ENCODE measurements at regions not wholly inside any gene's neighbourhood (a gene's known extent, or its start where the extent isn't known, plus 50 kb on each side); places are given as distances from the start of the nearest gene placed in this dataset.

- Histone ChIP-seq H3K4ac (ENCODE audit: low read depth, low read length) (no peak overlapping the region), H3T11ph (ENCODE audit: low read length) (no peak overlapping the region), H3K9ac (ENCODE audit: extremely low read depth, insufficient read length, low read length) (no peak overlapping the region), H3K79me1 (ENCODE audit: insufficient read depth, low read depth, low read length, poor library complexity, severe bottlenecking) (no peaks in the 10 kb centered on the region), H3K56ac (ENCODE audit: insufficient read length, low read depth, low read length) (no peak overlapping the region), H2BK12ac (ENCODE audit: insufficient read length, low read depth, low read length) (no peak overlapping the region), H4K5ac (ENCODE audit: insufficient read length, low read depth, low read length) (no peak overlapping the region), H3K27me3 (ENCODE audit: insufficient read depth, low read length) (no peaks in the 10 kb centered on the region), H3K79me2 (ENCODE audit: insufficient read depth, low read length) (no peaks in the 10 kb centered on the region), H3K18ac (ENCODE audit: insufficient read length, low read depth, low read length) (no peak overlapping the region), H3K23ac (ENCODE audit: insufficient read length, low read depth, low read length) (no peak overlapping the region), H3K23me2 (ENCODE audit: insufficient read length, low read depth, low read length, poor library complexity, severe bottlenecking) (no peaks in the 10 kb centered on the region), H4K91ac (ENCODE audit: insufficient read length, low read depth, low read length) (no peak overlapping the region), H2BK120ac (ENCODE audit: low read depth, low read length, poor library complexity, severe bottlenecking) (no peak overlapping the region), H2BK20ac (ENCODE audit: low read depth, low read length, poor library complexity, severe bottlenecking) (no peak overlapping the region), H2AK5ac (ENCODE audit: insufficient read length, low read length) (no peak overlapping the region), H2AFZ (ENCODE audit: low read length) (no peak overlapping the region), H4K20me1 (ENCODE audit: control insufficient read depth, insufficient read depth, insufficient read length) (no peaks in the 10 kb centered on the region), H3K14ac (ENCODE audit: insufficient read depth, low read length) (no peak overlapping the region), H3K9me3 (ENCODE audit: control insufficient read depth, low read depth, low read length) (no peaks in the 10 kb centered on the region), H2BK5ac (ENCODE audit: insufficient read length, low read length) (no peak overlapping the region), H2BK15ac (ENCODE audit: low read depth, low read length) (no peak overlapping the region), H4K8ac (replicated peaks; ENCODE audit: insufficient read length, low read depth, low read length) (no peak overlapping the region), H3K4me2 (ENCODE audit: insufficient read depth, insufficient read length, low read length) (no peak overlapping the region), H3K27ac (ENCODE audit: insufficient read length, low read depth, low read length) (no peak overlapping the region), H3K4me1 (ENCODE audit: insufficient read depth, low read length) (no peaks in the 10 kb centered on the region; the same call in 1 of the 2 replicates)
- WGBS (ENCODE audit: extremely low coverage, insufficient read length, low lambda C conversion rate) = no CpG with 5 or more reads among the region's 4 CpGs
- TF ChIP-seq, protein P1, sequence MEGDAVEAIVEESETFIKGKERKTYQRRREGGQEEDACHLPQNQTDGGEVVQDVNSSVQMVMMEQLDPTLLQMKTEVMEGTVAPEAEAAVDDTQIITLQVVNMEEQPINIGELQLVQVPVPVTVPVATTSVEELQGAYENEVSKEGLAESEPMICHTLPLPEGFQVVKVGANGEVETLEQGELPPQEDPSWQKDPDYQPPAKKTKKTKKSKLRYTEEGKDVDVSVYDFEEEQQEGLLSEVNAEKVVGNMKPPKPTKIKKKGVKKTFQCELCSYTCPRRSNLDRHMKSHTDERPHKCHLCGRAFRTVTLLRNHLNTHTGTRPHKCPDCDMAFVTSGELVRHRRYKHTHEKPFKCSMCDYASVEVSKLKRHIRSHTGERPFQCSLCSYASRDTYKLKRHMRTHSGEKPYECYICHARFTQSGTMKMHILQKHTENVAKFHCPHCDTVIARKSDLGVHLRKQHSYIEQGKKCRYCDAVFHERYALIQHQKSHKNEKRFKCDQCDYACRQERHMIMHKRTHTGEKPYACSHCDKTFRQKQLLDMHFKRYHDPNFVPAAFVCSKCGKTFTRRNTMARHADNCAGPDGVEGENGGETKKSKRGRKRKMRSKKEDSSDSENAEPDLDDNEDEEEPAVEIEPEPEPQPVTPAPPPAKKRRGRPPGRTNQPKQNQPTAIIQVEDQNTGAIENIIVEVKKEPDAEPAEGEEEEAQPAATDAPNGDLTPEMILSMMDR (conservative IDR thresholded peaks at IDR 0.05) = no peak
- Mint-ChIP-seq H3K27ac (no peak overlapping the region; a peak in 1 of 7 replicates), H3K36me3 (ENCODE audit: insufficient read depth in 1 of 3, low read depth in 3 of 3) (no peaks in the 10 kb centered on the region), H3K4me1 (peaks cover 0 to 7% of the 10 kb centered on the region in 2 experiments; a peak in 2 of 4 replicates), H3K4me3 (no peak overlapping the region), H3K27me3 (ENCODE audit: low read depth) (no peaks in the 10 kb centered on the region; the same call in 1 of the 2 replicates), H3K9me3 (no peaks in the 10 kb centered on the region)
- no peak for DNase-seq
Observed at GRCh38 chr5:68033961-68034571, 181.5 kb upstream of the PIK3R1 start.
